H9 (cell line): ENCODE measurements at regions not wholly inside any gene's neighbourhood (a gene's known extent, or its start where the extent isn't known, plus 50 kb on each side); places are given as distances from the start of the nearest gene placed in this dataset.

ENCODE experiments used
- DNase-seq: peaks from one replicate; pipeline ENCODE4 v3.0.0-alpha.2; 2017
- H2AFZ ChIP-seq: one replicate; pipeline ENCODE4 v1.6.1; 2013; ENCODE audit warnings: mild to moderate bottlenecking, low read length, control low read depth, moderate library complexity
- H2AK5ac ChIP-seq: 2 replicates; pipeline ENCODE4 v1.6.1; 2013; ENCODE audit warnings: low read length, control low read depth, mixed read lengths; ENCODE audit not compliant: insufficient read length
- H2BK120ac ChIP-seq: one replicate; pipeline ENCODE4 v1.6.1; 2013; ENCODE audit warnings: low read depth, mild to moderate bottlenecking, low read length, control low read depth, inconsistent platforms; ENCODE audit not compliant: poor library complexity, severe bottlenecking
- H2BK12ac ChIP-seq: 2 replicates; pipeline ENCODE4 v1.6.1; 2013; ENCODE audit warnings: low read length, control low read depth, mixed read lengths, low read depth; ENCODE audit not compliant: insufficient read length
- H2BK15ac ChIP-seq: 2 replicates; pipeline ENCODE4 v1.6.1; 2013; ENCODE audit warnings: low read depth, low read length, control low read depth
- H2BK20ac ChIP-seq: one replicate; pipeline ENCODE4 v1.6.1; 2013; ENCODE audit warnings: low read depth, mild to moderate bottlenecking, low read length, control low read depth, inconsistent platforms; ENCODE audit not compliant: poor library complexity, severe bottlenecking
- H2BK5ac ChIP-seq: 2 replicates; pipeline ENCODE4 v1.6.1; 2013; ENCODE audit warnings: low read length, control low read depth, mixed read lengths; ENCODE audit not compliant: insufficient read length
- H3K14ac ChIP-seq: 2 replicates; pipeline ENCODE4 v1.6.1; 2013; ENCODE audit warnings: low read length, control low read depth; ENCODE audit not compliant: insufficient read depth
- H3K18ac ChIP-seq: 2 replicates; pipeline ENCODE4 v1.6.1; 2013; ENCODE audit warnings: low read depth, mild to moderate bottlenecking, mixed read lengths, low read length, control low read depth; ENCODE audit not compliant: insufficient read length
- H3K23ac ChIP-seq: 2 replicates; pipeline ENCODE4 v1.6.1; 2013; ENCODE audit warnings: low read length, control low read depth, mixed read lengths, low read depth; ENCODE audit not compliant: insufficient read length
- H3K23me2 ChIP-seq: 2 replicates; pipeline ENCODE4 v1.6.1; 2013; ENCODE audit warnings: low read depth, mild to moderate bottlenecking, mixed read lengths, low read length, control low read depth; ENCODE audit not compliant: insufficient read length, poor library complexity, severe bottlenecking
- H3K27ac ChIP-seq: 2 replicates; pipeline ENCODE4 v1.5.1; 2013; ENCODE audit warnings: low read length, control low read depth, mixed read lengths, low read depth; ENCODE audit not compliant: insufficient read length
- H3K27me3 ChIP-seq: 2 replicates; pipeline ENCODE4 v1.6.1; 2013; ENCODE audit warnings: low read length, control low read depth, inconsistent platforms; ENCODE audit not compliant: insufficient read depth
- H3K4ac ChIP-seq: 2 replicates; pipeline ENCODE4 v1.6.1; 2013; ENCODE audit warnings: low read depth, mild to moderate bottlenecking, control low read depth, inconsistent platforms, low read length, moderate library complexity
- H3K4me1 ChIP-seq: 2 replicates; pipeline ENCODE4 v1.6.1; 2013; ENCODE audit warnings: low read length, control low read depth, inconsistent platforms; ENCODE audit not compliant: insufficient read depth
- H3K4me2 ChIP-seq: 2 replicates; pipeline ENCODE4 v1.6.1; 2013; ENCODE audit warnings: low read length, control low read depth, mixed read lengths; ENCODE audit not compliant: insufficient read length, insufficient read depth
- H3K56ac ChIP-seq: 2 replicates; pipeline ENCODE4 v1.6.1; 2013; ENCODE audit warnings: low read depth, mild to moderate bottlenecking, mixed read lengths, low read length, control low read depth; ENCODE audit not compliant: insufficient read length
- H3K79me1 ChIP-seq: 2 replicates; pipeline ENCODE4 v1.6.1; 2013; ENCODE audit warnings: low read depth, mild to moderate bottlenecking, moderate library complexity, low read length, control low read depth, inconsistent platforms; ENCODE audit not compliant: insufficient read depth, poor library complexity, severe bottlenecking
- H3K79me2 ChIP-seq: 2 replicates; pipeline ENCODE4 v1.6.1; 2013; ENCODE audit warnings: low read length, control low read depth, inconsistent platforms; ENCODE audit not compliant: insufficient read depth
- H3K9ac ChIP-seq: 2 replicates; pipeline ENCODE4 v1.6.1; 2013; ENCODE audit warnings: low read length, control low read depth, mixed read lengths; ENCODE audit not compliant: insufficient read length; ENCODE audit errors: extremely low read depth
- H3K9me3 ChIP-seq: one replicate; pipeline ENCODE4 v1.6.1; 2013; ENCODE audit warnings: low read depth, low read length, inconsistent platforms; ENCODE audit not compliant: control insufficient read depth
- H3T11ph ChIP-seq: one replicate; pipeline ENCODE4 v1.6.1; 2013; ENCODE audit warnings: mild to moderate bottlenecking, low read length, control low read depth, inconsistent platforms
- H4K20me1 ChIP-seq: one replicate; pipeline ENCODE4 v1.6.1; 2013; ENCODE audit not compliant: control insufficient read depth, insufficient read length, insufficient read depth
- H4K5ac ChIP-seq: 2 replicates; pipeline ENCODE4 v1.6.1; 2013; ENCODE audit warnings: low read depth, mild to moderate bottlenecking, mixed read lengths, low read length, control low read depth; ENCODE audit not compliant: insufficient read length
- H4K8ac ChIP-seq: replicated peaks from 2 replicates; pipeline ENCODE4 v1.6.1; 2013; ENCODE audit warnings: low read length, control low read depth, mixed read lengths, low read depth; ENCODE audit not compliant: insufficient read length
- H4K91ac ChIP-seq: 2 replicates; pipeline ENCODE4 v1.6.1; 2013; ENCODE audit warnings: low read depth, mild to moderate bottlenecking, moderate library complexity, mixed read lengths, low read length, control low read depth; ENCODE audit not compliant: insufficient read length
- H3K27ac Mint-ChIP-seq, 3 experiments: 2 replicates in 2 of 3; 3 replicates in 1 of 3; pipeline ENCODE4 v1.8.0; 2020 to 2021; ENCODE audit warnings: mixed read lengths in 3 of 3, mild to moderate bottlenecking in 1 of 3, moderate library complexity in 1 of 3
- H3K27me3 Mint-ChIP-seq: 2 replicates; pipeline ENCODE4 v1.8.0; 2021; ENCODE audit warnings: low read depth, mild to moderate bottlenecking, moderate library complexity, mixed read lengths
- H3K36me3 Mint-ChIP-seq, 3 experiments: 2 replicates in 2 of 3; 3 replicates in 1 of 3; pipeline ENCODE4 v1.8.0; 2020 to 2021; ENCODE audit warnings: low read depth in 3 of 3, mixed read lengths in 3 of 3; ENCODE audit not compliant: insufficient read depth in 1 of 3
- H3K4me1 Mint-ChIP-seq, 2 experiments: 2 replicates each; pipeline ENCODE4 v1.8.0; 2020; ENCODE audit warnings: mixed read lengths in 2 of 2
- H3K4me3 Mint-ChIP-seq, 2 experiments: 2 replicates in 1 of 2; 3 replicates in 1 of 2; pipeline ENCODE4 v1.8.0; 2020 to 2021; ENCODE audit warnings: mild to moderate bottlenecking in 2 of 2, mixed read lengths in 2 of 2, moderate library complexity in 1 of 2
- H3K9me3 Mint-ChIP-seq, 2 experiments: 2 replicates in 1 of 2; 3 replicates in 1 of 2; pipeline ENCODE4 v1.8.0; 2020; ENCODE audit warnings: mild to moderate bottlenecking in 2 of 2, mixed read lengths in 2 of 2, moderate library complexity in 1 of 2
- WGBS: extraction: QIAGEN DNeasy Blood & Tissue Kit; methylation state at CpG from one replicate; pipeline ENCODE4 v1.1.7; 2013; ENCODE audit warnings: missing lambda C conversion rate, low lambda C conversion rate, mixed read lengths; ENCODE audit not compliant: insufficient read length; ENCODE audit errors: extremely low coverage; 5-methylcytosine and 5-hydroxymethylcytosine counted together
- TF ChIP-seq, protein P1 (sequence below): fragments of 200-600 bp; sonication (generic); conservative IDR thresholded peaks from 3 replicates; pipeline ENCODE4 v1.8.0; 2021; ENCODE audit warnings: antibody characterized with exemption, mild to moderate bottlenecking

DNA sequence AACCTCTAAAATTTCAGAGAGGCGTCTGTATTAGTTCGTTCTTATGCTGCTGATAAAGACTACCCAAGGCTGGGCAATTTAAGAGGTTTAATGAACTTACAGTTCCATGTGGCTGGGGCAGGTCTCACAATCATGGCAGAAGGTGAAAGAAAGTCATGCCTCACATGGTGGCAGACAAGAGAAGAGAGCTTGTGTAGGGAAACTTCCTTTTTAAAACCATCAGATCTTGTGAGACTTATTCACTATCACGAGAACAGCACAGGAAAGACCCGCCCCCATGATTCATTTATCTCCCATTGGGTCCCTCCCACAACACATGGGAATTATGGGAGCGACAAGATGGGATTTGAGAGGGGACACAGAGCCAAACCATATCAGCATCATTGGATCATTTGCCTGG, 183.2 kb upstream of the SIX2 start:
- H3K23me2 ChIP-seq = no peaks in the 10 kb centered on the region
- H3K79me2 ChIP-seq = no peaks in the 10 kb centered on the region
- H3K9ac ChIP-seq = no peak overlapping the region
- H3K9me3 ChIP-seq = no peaks in the 10 kb centered on the region
- H2AFZ ChIP-seq = no peak overlapping the region
- H3K4me2 ChIP-seq = no peak overlapping the region
- no peak overlapping the region for H3K18ac ChIP-seq
- TF ChIP-seq, protein P1, sequence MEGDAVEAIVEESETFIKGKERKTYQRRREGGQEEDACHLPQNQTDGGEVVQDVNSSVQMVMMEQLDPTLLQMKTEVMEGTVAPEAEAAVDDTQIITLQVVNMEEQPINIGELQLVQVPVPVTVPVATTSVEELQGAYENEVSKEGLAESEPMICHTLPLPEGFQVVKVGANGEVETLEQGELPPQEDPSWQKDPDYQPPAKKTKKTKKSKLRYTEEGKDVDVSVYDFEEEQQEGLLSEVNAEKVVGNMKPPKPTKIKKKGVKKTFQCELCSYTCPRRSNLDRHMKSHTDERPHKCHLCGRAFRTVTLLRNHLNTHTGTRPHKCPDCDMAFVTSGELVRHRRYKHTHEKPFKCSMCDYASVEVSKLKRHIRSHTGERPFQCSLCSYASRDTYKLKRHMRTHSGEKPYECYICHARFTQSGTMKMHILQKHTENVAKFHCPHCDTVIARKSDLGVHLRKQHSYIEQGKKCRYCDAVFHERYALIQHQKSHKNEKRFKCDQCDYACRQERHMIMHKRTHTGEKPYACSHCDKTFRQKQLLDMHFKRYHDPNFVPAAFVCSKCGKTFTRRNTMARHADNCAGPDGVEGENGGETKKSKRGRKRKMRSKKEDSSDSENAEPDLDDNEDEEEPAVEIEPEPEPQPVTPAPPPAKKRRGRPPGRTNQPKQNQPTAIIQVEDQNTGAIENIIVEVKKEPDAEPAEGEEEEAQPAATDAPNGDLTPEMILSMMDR = no peak
- no peaks in the 10 kb centered on the region; the same call in 1 of the 2 replicates for H3K27me3 ChIP-seq
- no peak overlapping the region for H2BK20ac ChIP-seq
- no peak overlapping the region for H3K14ac ChIP-seq
- no peak overlapping the region for H2AK5ac ChIP-seq
- H3K4me1 Mint-ChIP-seq = peaks cover 17 to 24% of the 10 kb centered on the region in 2 experiments
- no peak overlapping the region for H4K91ac ChIP-seq
- H2BK12ac ChIP-seq = no peak overlapping the region
- H3K4me3 Mint-ChIP-seq = no peak overlapping the region
- H2BK120ac ChIP-seq = no peak overlapping the region
- H4K5ac ChIP-seq = no peak overlapping the region
- peaks cover 0 to 2% (median 0%) of the 10 kb centered on the region in 3 experiments; a peak in 1 of 7 replicates for H3K36me3 Mint-ChIP-seq
- peaks cover 4% of the 10 kb centered on the region for H3K4me1 ChIP-seq
- H4K8ac ChIP-seq = no peak overlapping the region
- peaks cover 9% of the 10 kb centered on the region for H3K27me3 Mint-ChIP-seq
- no peak overlapping the region for H2BK15ac ChIP-seq
- H3T11ph ChIP-seq = no peak overlapping the region
- H3K23ac ChIP-seq = no peak overlapping the region
- H3K27ac Mint-ChIP-seq = no peak overlapping the region
- DNase-seq = no peak
- H2BK5ac ChIP-seq = no peak overlapping the region
- no peak overlapping the region for H3K56ac ChIP-seq
- WGBS = no CpG with 5 or more reads among the region's 5 CpGs
- no peaks in the 10 kb centered on the region for H3K9me3 Mint-ChIP-seq
- no peak overlapping the region for H3K27ac ChIP-seq
- H4K20me1 ChIP-seq = no peaks in the 10 kb centered on the region
- no peaks in the 10 kb centered on the region for H3K79me1 ChIP-seq
- H3K4ac ChIP-seq = no peak overlapping the region
